Spleen (tissue), 8 donors: ENCODE measurements at regions not wholly inside any gene's neighbourhood (a gene's known extent, or its start where the extent isn't known, plus 50 kb on each side); places are given as distances from the start of the nearest gene placed in this dataset.

Experiments used
- DNase-seq: peaks from one replicate; pipeline ENCODE4 v3.0.0-alpha.2; 2020
- H3K27ac ChIP-seq, 8 donors: fragments of 200-600 bp; sonication (generic) in 7 of 8; 1 replicate in 4 of 8; 2 replicates in 4 of 8; pipeline versions ENCODE4 v1.5.0 to v1.8.0; 2016 to 2021; ENCODE audit warnings: inconsistent platforms in 4 of 8, mild to moderate bottlenecking in 4 of 8, moderate library complexity in 1 of 8
- H3K27me3 ChIP-seq, 7 donors: fragments of 200-600 bp; sonication (generic) in 6 of 7; replicated peaks in 1 of 7; 1 replicate in 4 of 7; 2 replicates in 3 of 7; pipeline versions ENCODE4 v1.5.0 to v1.8.0; 2016 to 2021; ENCODE audit warnings: inconsistent platforms in 3 of 7, mild to moderate bottlenecking in 1 of 7
- H3K36me3 ChIP-seq, 6 donors: fragments of 200-600 bp; sonication (generic) in 5 of 6; 1 replicate in 4 of 6; 2 replicates in 2 of 6; pipeline versions ENCODE4 v1.5.0 to v1.8.0; 2016 to 2021; ENCODE audit warnings: inconsistent platforms in 2 of 6
- H3K4me1 ChIP-seq, 6 donors: fragments of 200-600 bp; sonication (generic) in 5 of 6; 1 replicate in 3 of 6; 2 replicates in 3 of 6; pipeline versions ENCODE4 v1.5.0 to v1.8.0; 2016 to 2021; ENCODE audit warnings: inconsistent platforms in 3 of 6
- H3K4me3 ChIP-seq, 8 donors: fragments of 200-600 bp; sonication (generic) in 7 of 8; 1 replicate in 4 of 8; 2 replicates in 4 of 8; pipeline versions ENCODE4 v1.5.0 to v1.8.0; 2016 to 2021; ENCODE audit warnings: inconsistent platforms in 4 of 8, mild to moderate bottlenecking in 4 of 8, moderate library complexity in 2 of 8
- H3K9me3 ChIP-seq, 8 donors: fragments of 200-600 bp; sonication (generic) in 7 of 8; 1 replicate in 4 of 8; 2 replicates in 4 of 8; pipeline versions ENCODE4 v1.5.0 to v1.8.0; 2016 to 2021; ENCODE audit warnings: inconsistent platforms in 4 of 8
- POLR2A ChIP-seq, 3 donors: fragments of 450-650 bp; IDR thresholded peaks; one replicate each; pipeline ENCODE4 v1.5.1; 2017; ENCODE audit warnings: antibody characterized with exemption in 3 of 3, mild to moderate bottlenecking in 1 of 3
- POLR2AphosphoS5 ChIP-seq, 3 donors: sonication (generic); formaldehyde crosslinking; IDR thresholded peaks; one replicate each; pipeline ENCODE4 v1.5.1; 2017; ENCODE audit warnings: antibody characterized with exemption in 3 of 3
- intact Hi-C: fragments of 100-400 bp; cut with DNase I; formaldehyde crosslinking; loops from one replicate; pipeline ENCODE4 v1.15.0; 2023; ENCODE audit warnings: low total_unique reads
- TF ChIP-seq, protein P1 (sequence below), 11 experiments: fragments of 200-600 bp in 7 of 11; fragments of 450-650 bp in 4 of 11; sonication (generic) in 4 of 11; IDR thresholded peaks in 8 of 11; conservative IDR thresholded peaks in 3 of 11; 1 replicate in 7 of 11; 2 replicates in 4 of 11; pipeline versions ENCODE4 v1.4.0 to v1.8.0; 2016 to 2021; ENCODE audit warnings: antibody characterized with exemption in 11 of 11, inconsistent platforms in 4 of 11, mild to moderate bottlenecking in 1 of 11
- donor health status: DM: no; HTN: no; CAD: no; lungs with moderate emphysema.
- donor health status: DM: no; HTN: no; CAD: no.
- donor health status: DM: no; HTN: no; CAD: no.
- donor health status: DM: yes; HTN: yes; CAD: no.

DNA sequence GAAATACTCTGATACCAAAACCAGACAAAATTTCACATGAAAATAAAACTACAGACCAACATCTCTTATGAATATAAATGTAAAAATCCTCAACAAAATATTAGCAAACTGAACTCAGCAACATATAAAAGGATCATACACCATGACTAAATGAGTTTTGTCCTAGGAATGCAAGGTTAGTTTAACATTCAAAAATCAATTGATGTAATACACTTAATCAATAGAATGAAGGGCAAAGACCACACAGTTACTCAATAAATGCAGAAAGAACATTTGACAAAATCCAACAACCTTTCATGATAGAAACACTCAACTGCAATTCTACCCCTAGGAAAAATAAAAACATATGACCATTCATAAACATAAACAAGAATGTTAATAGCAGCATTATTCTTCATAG, 50.2 kb upstream of the DCTD start:
- TF ChIP-seq, protein P1, sequence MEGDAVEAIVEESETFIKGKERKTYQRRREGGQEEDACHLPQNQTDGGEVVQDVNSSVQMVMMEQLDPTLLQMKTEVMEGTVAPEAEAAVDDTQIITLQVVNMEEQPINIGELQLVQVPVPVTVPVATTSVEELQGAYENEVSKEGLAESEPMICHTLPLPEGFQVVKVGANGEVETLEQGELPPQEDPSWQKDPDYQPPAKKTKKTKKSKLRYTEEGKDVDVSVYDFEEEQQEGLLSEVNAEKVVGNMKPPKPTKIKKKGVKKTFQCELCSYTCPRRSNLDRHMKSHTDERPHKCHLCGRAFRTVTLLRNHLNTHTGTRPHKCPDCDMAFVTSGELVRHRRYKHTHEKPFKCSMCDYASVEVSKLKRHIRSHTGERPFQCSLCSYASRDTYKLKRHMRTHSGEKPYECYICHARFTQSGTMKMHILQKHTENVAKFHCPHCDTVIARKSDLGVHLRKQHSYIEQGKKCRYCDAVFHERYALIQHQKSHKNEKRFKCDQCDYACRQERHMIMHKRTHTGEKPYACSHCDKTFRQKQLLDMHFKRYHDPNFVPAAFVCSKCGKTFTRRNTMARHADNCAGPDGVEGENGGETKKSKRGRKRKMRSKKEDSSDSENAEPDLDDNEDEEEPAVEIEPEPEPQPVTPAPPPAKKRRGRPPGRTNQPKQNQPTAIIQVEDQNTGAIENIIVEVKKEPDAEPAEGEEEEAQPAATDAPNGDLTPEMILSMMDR (IDR thresholded peaks at IDR 0.05 in 8 of 11, conservative IDR thresholded peaks at IDR 0.05 in 3 of 11), result no peak
- TF ChIP-seq POLR2A (IDR thresholded peaks at IDR 0.05), result no peak
- TF ChIP-seq POLR2AphosphoS5 (IDR thresholded peaks at IDR 0.05), result no peak
- Histone ChIP-seq H3K4me3 (no peak overlapping the region), H3K36me3 (no peaks in the 10 kb centered on the region), H3K27me3 (peaks cover 0 to 24% (median 0%) of the 10 kb centered on the region in 7 donors), H3K27ac (no peak overlapping the region), H3K4me1 (no peaks in the 10 kb centered on the region), H3K9me3 (no peaks in the 10 kb centered on the region)
- intact Hi-C loops, result no loop called here
- no peak for DNase-seq
